Ishikawa (cell line): ENCODE measurements at regions not wholly inside any gene's neighbourhood (a gene's known extent, or its start where the extent isn't known, plus 50 kb on each side); places are given as distances from the start of the nearest gene placed in this dataset.

Experiments
- FOXM1 ChIP-seq: IDR thresholded peaks from 2 replicates; pipeline ENCODE4 v1.6.1; 2012; ENCODE audit warnings: low read depth, borderline replicate concordance
- NFIC ChIP-seq: IDR thresholded peaks from 2 replicates; pipeline ENCODE4 v1.6.1; 2012
- RAD21 ChIP-seq: IDR thresholded peaks from 2 replicates; pipeline ENCODE4 v1.6.1; 2012; ENCODE audit warnings: low read depth
- TAF1 ChIP-seq: IDR thresholded peaks from 2 replicates; pipeline ENCODE4 v1.6.1; 2012; ENCODE audit warnings: low read depth, mild to moderate bottlenecking
- TEAD4 ChIP-seq: IDR thresholded peaks from 2 replicates; pipeline ENCODE4 v1.6.1; 2012
- YY1 ChIP-seq: IDR thresholded peaks from 2 replicates; pipeline ENCODE4 v1.6.1; 2012; ENCODE audit warnings: low read depth
- TF ChIP-seq, protein P1 (sequence below): IDR thresholded peaks from 2 replicates; pipeline ENCODE4 v1.6.1; 2012; ENCODE audit warnings: low read depth, mild to moderate bottlenecking
- TF ChIP-seq, protein P2 (sequence below): IDR thresholded peaks from 2 replicates; pipeline ENCODE4 v1.6.1; 2012

DNA sequence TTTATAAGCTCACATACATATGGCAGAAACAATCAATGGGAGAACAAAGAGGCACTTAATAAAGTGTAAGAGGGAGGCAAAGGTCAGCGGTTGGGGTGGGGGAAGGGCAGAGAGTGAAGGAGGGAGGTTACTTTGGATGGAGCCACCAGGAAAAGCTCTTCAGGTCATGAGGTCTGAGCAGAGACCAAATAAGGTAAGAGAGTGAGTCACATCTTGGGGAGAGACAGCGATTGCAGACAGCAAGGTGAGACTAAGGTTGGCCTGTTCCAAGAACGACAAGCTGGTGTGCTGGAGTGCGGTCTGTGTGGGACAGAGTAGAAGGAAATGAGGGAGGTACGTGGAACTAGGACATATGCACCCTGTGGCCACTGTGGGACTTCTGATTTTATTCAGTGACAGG is 74.3 kb upstream of the TOMM7 start:
- no peak for TF ChIP-seq TEAD4
- no peak for TF ChIP-seq NFIC
- no peak for TF ChIP-seq YY1
- TF ChIP-seq, protein P1, sequence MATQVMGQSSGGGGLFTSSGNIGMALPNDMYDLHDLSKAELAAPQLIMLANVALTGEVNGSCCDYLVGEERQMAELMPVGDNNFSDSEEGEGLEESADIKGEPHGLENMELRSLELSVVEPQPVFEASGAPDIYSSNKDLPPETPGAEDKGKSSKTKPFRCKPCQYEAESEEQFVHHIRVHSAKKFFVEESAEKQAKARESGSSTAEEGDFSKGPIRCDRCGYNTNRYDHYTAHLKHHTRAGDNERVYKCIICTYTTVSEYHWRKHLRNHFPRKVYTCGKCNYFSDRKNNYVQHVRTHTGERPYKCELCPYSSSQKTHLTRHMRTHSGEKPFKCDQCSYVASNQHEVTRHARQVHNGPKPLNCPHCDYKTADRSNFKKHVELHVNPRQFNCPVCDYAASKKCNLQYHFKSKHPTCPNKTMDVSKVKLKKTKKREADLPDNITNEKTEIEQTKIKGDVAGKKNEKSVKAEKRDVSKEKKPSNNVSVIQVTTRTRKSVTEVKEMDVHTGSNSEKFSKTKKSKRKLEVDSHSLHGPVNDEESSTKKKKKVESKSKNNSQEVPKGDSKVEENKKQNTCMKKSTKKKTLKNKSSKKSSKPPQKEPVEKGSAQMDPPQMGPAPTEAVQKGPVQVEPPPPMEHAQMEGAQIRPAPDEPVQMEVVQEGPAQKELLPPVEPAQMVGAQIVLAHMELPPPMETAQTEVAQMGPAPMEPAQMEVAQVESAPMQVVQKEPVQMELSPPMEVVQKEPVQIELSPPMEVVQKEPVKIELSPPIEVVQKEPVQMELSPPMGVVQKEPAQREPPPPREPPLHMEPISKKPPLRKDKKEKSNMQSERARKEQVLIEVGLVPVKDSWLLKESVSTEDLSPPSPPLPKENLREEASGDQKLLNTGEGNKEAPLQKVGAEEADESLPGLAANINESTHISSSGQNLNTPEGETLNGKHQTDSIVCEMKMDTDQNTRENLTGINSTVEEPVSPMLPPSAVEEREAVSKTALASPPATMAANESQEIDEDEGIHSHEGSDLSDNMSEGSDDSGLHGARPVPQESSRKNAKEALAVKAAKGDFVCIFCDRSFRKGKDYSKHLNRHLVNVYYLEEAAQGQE, result no peak
- TF ChIP-seq, protein P2, sequence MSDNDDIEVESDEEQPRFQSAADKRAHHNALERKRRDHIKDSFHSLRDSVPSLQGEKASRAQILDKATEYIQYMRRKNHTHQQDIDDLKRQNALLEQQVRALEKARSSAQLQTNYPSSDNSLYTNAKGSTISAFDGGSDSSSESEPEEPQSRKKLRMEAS, result no peak
- no peak for TF ChIP-seq TAF1
- no peak for TF ChIP-seq RAD21
- no peak for TF ChIP-seq FOXM1
